ENCODE measurements at regions not wholly inside any gene's neighbourhood (a gene's known extent, or its start where the extent isn't known, plus 50 kb on each side); places are given as distances from the start of the nearest gene placed in this dataset.

- TF ChIP-seq, protein P1, sequence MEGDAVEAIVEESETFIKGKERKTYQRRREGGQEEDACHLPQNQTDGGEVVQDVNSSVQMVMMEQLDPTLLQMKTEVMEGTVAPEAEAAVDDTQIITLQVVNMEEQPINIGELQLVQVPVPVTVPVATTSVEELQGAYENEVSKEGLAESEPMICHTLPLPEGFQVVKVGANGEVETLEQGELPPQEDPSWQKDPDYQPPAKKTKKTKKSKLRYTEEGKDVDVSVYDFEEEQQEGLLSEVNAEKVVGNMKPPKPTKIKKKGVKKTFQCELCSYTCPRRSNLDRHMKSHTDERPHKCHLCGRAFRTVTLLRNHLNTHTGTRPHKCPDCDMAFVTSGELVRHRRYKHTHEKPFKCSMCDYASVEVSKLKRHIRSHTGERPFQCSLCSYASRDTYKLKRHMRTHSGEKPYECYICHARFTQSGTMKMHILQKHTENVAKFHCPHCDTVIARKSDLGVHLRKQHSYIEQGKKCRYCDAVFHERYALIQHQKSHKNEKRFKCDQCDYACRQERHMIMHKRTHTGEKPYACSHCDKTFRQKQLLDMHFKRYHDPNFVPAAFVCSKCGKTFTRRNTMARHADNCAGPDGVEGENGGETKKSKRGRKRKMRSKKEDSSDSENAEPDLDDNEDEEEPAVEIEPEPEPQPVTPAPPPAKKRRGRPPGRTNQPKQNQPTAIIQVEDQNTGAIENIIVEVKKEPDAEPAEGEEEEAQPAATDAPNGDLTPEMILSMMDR (conservative IDR thresholded peaks at IDR 0.05) = no peak
- H3K9me3 Mint-ChIP-seq = peaks cover 16% of the 10 kb centered on the region
- peaks cover 9% of the 10 kb centered on the region for H3K4me1 Mint-ChIP-seq (ENCODE audit: unreplicated experiment)
- H3K36me3 Mint-ChIP-seq = no peaks in the 10 kb centered on the region
- H3K4me3 Mint-ChIP-seq = no peak overlapping the region
- H3K27ac Mint-ChIP-seq = no peak overlapping the region
- no peaks in the 10 kb centered on the region for H3K27me3 Mint-ChIP-seq
- DNase-seq (ENCODE audit: extremely low spot score, unreplicated experiment) = no peak
These were observed 733.7 kb upstream of the IGFBP3 start for GRCh38 chr7:46654546-46655443.

GRCh38 chr7:46653848-46654247, 732.8 kb upstream of the IGFBP3 start:
- Mint-ChIP-seq H3K27ac (no peak overlapping the region), H3K9me3 (peaks cover 19% of the 10 kb centered on the region), H3K4me1 (ENCODE audit: unreplicated experiment) (peaks cover 9% of the 10 kb centered on the region), H3K36me3 (peaks cover 4% of the 10 kb centered on the region), H3K4me3 (no peak overlapping the region), H3K27me3 (no peaks in the 10 kb centered on the region)
- TF ChIP-seq, protein P1 (conservative IDR thresholded peaks at IDR 0.05) = no peak
- no peak for DNase-seq (ENCODE audit: extremely low spot score, unreplicated experiment)

DNA sequence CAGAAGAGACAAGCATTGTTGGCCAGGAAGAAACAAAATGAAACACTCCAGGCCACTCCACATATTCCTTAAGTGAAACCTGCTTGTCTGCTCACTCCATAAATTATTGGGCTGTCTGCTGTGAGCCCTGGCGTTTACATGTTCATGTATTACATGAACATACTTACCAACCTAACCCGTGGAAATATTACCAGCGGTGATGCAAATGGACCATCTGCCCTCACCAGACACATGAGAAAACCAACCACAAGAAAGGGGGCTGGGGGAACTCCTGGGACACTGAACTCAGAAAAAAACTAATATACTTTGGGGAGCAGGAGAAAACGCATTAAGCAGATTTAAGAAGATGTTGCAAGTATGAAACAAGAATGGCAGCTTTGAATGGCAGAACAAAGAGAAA, 731.2 kb upstream of the IGFBP3 start:
- H3K27me3 Mint-ChIP-seq = no peaks in the 10 kb centered on the region
- H3K4me1 Mint-ChIP-seq (ENCODE audit: unreplicated experiment) = peaks cover 9% of the 10 kb centered on the region
- H3K27ac Mint-ChIP-seq = peak overlapping the region; percentile 100
- no peak for DNase-seq (ENCODE audit: extremely low spot score, unreplicated experiment)
- peaks cover 6% of the 10 kb centered on the region for H3K36me3 Mint-ChIP-seq
- TF ChIP-seq, protein P1 (conservative IDR thresholded peaks at IDR 0.05) = no peak
- no peak overlapping the region for H3K4me3 Mint-ChIP-seq
- peaks cover 21% of the 10 kb centered on the region for H3K9me3 Mint-ChIP-seq

- H3K9me3 Mint-ChIP-seq = peaks cover 22% of the 10 kb centered on the region
- peak overlapping the region; percentile 100 for H3K27ac Mint-ChIP-seq
- H3K4me3 Mint-ChIP-seq = peak overlapping the region; percentile 75
- H3K27me3 Mint-ChIP-seq = no peaks in the 10 kb centered on the region
- DNase-seq (ENCODE audit: extremely low spot score, unreplicated experiment) = no peak
- H3K36me3 Mint-ChIP-seq = peaks cover 6% of the 10 kb centered on the region
- H3K4me1 Mint-ChIP-seq (ENCODE audit: unreplicated experiment) = peaks cover 9% of the 10 kb centered on the region
- TF ChIP-seq, protein P1 (conservative IDR thresholded peaks at IDR 0.05) = no peak
These were observed 730.6 kb upstream of the IGFBP3 start for GRCh38 chr7:46651561-46652088.

- peaks cover 6% of the 10 kb centered on the region for H3K36me3 Mint-ChIP-seq
- TF ChIP-seq, protein P1 (conservative IDR thresholded peaks at IDR 0.05) = no peak
- DNase-seq (ENCODE audit: extremely low spot score, unreplicated experiment) = no peak
- H3K27me3 Mint-ChIP-seq = no peaks in the 10 kb centered on the region
- H3K4me3 Mint-ChIP-seq = peak overlapping the region; percentile 75
- peaks cover 22% of the 10 kb centered on the region for H3K9me3 Mint-ChIP-seq
- H3K4me1 Mint-ChIP-seq (ENCODE audit: unreplicated experiment) = peaks cover 9% of the 10 kb centered on the region
- H3K27ac Mint-ChIP-seq = peak overlapping the region; percentile 100
These were observed 730.0 kb upstream of the IGFBP3 start for GRCh38 chr7:46651070-46651469.
